RPMI7951 (cell line): ENCODE measurements at regions not wholly inside any gene's neighbourhood (a gene's known extent, or its start where the extent isn't known, plus 50 kb on each side); places are given as distances from the start of the nearest gene placed in this dataset.

Experiments used
- DNase-seq: peaks from one replicate; pipeline ENCODE4 v3.0.0-alpha.2; 2012; ENCODE audit warnings: low read depth

DNA sequence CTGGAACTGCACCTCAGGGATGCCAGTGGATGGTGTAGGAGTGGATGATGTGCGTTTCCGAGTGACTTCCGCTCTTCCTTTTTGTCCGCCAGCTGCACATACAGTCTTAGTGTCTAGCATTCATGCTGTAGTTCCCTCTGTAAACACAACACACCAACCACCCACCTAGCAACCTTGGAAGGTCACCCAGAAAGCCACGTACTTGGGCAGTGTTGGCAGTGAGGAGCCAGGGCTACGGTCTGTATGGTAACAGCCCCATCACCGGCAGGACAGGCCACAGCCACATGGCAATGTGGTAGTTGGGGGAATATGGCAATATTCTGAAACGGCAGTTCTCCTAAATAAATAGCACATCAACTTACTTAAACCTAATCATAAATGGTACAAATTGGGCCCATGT lies 613.5 kb upstream of the MGMT start:
- no peak for DNase-seq

DNA sequence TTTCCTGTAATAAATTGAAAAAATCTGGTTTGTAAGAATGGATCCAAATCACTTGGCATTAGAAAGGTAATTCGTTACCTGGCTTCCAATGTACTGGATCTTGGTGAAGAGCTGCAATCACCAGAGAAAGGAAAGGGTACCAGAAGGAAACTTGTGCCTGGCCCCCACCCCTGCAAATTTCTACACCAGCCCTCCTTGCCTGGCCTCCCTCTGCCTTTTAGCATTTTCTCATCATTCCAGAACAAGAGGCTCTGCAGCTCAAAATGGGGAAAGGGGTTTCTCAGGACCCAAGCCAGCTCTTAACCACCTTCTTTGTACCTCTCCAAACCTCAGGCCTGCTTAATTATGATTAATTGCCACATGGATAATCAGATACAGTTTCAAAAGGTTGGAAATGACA lies 612.8 kb upstream of the MGMT start:
- DNase-seq, result no peak

DNA sequence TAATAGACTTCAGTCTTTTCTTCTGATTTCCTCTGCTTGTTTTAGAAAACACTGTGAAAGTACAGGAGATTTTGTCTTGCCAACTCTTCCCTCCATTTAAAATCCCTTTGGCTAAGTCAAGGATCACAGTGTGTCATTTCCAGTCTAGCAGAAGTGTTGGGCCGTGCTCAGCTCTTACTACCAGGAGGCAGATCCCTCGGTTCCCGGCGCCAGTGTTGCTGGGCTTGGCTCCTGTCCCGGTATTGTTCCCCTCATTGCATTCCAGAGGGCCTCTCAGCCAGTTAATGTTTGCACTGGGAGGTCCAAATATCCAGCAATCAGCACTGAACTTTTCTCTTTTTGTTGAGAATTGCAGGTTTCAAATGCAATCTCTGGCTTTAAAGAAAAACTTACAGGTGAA lies 612.1 kb upstream of the MGMT start:
- DNase-seq, result no peak

DNA sequence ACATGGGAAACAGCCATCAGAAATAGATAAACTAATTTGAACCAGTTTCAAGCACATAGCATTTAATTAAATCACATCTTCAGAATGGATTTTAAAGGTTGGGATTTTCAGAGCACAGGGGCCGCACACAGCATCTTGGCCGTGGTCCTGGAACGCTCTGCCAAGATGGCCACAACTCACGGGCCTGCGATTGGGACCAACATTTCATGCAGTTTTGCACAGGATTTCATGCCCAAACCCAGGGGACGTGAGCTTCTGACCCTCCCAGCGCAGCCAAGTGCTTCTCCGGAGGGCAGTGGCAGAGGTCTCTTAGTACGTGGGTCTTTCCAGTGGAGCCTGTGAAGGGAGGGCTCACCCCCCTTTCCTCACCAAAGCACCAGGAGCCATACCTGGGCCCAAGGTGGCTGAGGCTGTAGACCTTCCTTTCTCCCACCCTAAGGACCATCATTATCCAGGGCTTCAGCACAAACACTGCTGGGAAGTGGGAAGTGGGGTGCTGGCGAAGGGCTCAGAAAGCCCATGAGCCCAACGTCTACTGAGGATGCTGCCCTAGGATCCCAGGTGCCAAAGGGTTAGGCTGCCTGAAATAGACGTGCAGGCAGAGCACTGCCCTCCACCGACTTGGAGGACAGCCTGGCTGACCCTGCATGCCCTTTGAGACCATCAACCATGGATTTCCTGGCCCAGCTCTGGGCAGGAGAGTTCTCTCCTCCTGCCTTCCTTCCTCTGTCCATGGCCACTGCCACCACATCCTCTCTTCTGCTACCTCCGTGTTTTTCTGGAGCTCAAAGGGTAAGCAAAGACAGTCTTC lies 611.2 kb upstream of the MGMT start:
- DNase-seq, result no peak

DNA sequence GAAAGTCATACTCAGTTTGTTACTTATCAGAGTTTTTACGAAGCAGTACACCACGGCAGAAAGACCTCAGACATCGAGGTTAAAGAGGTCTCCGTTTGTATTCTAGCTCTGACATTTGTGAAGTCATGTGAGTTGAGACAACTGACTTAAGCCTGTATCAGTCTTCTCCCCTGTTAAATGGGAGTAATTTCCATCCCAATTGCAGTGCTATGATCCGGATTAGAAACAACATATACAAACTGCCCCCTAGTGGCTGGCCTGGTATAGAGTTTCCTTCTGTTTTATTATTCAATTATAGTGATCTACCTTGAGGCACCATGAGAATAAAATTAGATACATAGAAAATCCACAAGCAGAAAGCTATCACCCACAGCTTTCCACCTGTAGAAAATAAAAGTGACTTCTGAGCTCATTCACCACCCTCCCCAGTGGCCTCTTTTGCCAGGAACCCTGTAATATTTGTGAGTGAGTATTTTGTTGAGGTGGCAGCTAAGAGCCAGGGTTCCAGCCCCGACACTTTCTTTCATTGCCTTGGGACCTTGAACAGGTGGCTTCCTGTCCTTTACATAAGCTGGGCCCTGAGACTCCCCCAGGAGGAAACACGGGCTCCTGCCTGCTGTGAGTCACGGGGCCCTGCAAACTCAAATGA lies 607.2 kb upstream of the MGMT start:
- peak; percentile 5 for DNase-seq

DNA sequence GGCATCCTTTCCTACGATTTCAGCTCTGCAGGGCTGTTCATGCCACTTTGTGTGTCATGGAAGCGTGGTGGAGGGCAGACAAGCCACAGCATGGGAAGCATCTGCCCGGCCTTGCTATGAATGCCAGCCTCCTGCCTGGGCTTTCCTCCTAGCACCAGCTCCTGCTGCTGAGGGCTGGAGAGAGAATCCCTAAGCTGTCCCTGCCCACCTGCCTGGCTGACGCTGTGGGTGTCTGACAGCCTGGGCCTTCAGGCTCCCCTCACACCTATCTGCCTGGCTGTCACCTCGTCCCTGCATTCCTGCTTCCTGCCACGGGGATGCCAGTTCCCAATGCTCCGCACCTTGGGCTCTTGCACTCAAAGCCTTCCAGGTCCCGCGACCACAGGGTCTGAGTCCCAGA lies 606.5 kb upstream of the MGMT start:
- no peak for DNase-seq

DNA sequence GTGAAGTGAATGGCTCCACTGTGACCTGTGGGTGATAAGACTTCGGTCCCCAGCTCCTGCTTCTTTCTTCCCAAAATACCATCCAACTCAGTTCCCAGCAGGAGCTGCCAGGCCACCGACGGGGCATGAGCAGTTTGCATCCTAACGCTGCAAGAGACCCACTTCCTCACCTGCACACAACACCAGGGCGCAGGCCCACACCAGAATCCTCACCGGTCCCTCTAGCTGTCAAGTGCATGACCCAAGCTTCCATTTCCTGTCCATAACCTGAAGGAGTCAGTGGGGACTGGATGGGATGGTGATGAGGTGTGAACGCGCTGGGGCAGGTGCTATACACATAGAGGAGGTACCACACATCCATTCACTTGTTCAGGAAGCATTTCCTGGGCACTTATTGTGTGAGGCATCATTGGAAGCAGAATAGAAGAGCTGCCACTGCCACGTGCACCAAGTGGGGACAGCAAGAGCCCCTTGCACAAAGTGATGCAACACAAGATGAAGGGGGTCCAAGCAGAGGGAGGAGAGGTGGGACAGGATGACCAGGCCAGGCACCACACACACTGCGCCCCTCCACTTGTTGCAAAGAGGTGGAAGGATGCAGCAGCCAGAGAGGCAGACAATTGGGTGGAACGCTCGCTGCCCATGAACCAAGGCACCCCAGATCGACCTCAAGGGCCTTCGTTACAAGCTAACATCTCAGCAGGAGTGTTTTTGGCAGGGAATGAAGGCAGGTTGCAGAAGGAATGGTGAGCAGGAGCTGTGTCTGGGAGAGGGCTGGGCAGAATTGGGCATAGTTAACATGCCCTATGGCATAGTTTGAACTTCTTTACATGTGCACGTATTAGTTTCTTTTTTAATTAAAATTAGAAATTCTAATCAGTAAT lies 605.8 kb upstream of the MGMT start:
- no peak for DNase-seq

DNA sequence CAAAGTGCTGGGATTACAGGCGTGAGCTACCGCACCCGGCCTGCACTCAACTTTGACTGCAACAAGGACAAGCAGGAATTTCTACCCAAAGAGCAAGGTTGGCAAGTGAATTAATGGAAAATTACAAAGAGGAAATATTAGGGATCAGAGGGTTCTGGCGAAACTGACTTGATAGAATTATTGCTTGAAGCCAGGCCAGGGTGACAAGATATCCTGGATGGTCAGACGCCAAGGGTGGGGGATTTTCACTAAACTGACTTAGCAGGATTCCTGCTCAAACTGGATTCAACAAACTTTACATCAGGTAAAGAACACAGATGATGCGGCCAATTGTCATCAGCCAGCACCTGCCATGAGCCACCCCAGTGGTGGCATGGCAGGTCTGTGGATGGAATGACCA lies 603.6 kb upstream of the MGMT start:
- DNase-seq, result no peak

DNA sequence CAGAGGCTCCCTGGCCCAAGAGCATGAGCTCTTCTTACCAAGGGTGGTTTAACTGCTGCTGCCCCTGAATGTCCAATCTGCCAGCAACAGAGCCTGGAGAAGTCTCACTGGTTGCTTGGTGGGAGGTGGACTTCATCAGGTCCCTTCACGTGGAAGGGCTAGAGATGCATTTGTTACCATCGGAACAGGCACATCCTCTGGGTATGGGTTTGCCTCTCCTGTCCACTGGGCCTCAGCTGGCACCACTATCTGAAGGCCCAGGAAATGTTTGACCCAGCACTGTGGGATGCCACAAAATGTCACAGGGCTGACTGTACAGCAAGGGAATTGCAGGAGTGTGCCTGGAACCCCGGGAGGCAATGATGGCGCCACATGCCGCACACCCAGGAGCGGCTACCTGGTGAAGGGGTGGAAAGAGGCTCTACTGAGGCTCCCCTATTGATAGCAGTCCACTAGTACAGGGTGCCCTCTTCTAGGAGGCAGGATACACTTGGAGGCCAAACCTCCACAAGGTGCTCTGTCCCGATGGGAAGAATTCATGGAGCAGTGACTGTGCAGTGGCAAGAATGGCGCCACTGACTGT lies 603.1 kb upstream of the MGMT start:
- no peak for DNase-seq

DNA sequence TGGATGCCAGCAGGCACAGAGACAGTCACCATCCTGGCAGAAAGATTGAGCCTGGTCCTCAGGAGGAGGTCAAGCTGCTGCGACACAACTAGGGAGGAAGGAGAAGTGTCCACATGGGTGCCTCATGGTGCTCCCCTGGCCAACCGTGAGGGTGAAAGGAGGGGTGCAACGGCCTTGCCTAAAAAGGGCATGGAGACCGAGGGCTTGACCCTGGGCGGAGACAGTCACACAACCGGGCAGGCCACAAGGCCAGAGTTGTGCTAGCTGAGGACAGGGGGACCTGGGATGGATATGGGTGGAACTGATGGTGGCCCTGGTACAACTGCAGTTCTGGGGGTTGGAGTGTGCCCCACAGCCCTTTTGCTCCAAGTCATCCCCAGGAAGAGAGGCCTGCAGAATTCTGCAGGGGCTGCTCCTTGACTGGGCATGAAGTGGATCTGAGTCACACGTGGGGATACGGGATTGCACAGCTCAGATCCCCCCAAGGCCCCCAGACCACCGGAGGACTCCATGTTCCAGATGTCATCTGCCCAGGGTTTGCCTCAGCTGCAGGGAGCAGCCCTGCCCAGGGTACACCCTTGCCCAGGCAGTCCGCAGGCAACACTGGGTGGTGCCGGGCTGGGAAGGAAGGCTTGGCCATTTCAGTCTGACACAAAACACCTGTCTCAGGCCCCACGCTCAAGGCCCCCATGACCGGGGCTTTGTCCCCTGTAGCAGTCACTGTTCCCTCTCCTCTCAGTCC lies 602.3 kb upstream of the MGMT start:
- no peak for DNase-seq

DNA sequence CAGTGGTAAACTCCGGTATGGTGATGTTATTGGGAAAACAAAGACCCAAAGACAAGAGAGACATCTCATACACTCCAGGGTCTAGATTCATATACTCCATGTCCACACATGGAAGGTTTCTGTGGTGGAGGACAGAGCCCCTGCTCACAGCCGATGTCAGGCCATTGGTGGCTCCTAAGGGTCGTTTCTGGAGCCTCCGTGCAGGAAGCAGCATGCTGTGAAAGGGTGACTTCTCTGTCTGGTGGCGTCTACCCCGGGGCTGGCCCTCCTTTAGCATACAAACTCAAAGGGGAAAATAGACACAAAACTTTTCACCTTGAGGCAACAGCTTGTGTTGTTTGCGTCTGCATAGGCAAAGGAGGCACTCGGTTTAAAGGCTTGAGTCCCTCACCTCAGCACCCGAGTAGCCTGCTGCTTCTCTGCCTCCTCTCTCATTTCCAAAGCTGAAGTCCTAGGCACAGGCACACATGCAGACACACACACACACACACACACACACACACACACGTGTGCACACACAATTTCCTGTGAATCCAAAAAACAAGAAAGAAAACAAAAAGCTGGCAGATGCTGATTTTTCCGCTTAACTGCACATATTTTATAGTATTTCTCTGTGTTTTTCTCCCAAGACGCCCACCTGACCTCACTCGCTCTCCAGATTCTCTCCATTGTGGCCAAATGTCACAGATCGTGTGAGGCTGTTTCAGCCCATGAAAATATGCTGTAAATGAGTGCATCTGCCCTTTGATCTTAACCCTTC lies 601.4 kb upstream of the MGMT start:
- no peak for DNase-seq

DNA sequence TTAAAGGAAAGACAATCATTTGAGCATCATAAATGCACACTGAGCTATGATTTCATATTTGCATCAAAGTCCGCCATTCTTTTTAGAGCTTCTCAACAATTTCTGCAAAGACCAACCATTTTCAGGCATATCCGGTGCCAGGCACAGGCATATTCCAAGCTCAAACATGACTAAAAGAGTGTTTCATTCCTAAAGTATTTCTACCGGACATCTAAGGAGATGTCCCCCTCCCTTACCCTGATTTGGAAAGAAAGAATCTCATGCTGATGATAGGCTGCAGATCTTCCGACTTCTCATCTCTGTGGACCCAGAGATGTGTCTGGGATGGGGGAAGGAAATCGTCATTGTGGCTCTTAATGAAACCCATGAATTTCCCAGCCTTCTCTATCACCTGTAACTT lies 600.5 kb upstream of the MGMT start:
- DNase-seq, result no peak

DNA sequence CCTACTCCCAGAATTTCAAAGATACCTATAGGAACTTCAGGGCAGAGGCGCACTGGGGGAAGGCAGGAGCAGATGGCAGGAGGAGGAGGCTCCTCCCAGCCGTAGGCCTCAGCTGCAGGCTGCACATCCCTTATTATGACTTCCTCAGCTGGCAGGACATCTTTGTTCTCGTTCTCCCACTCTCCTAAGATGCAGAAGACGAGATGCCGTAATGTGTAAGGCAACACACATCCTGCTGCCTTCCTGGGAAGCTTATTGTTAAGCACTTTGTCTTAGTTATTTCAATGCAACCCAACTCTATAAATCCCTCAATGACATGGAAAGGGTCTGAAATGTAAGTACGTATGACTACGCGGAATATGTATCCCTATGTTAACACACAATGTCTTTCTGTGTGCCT lies 599.8 kb upstream of the MGMT start:
- no peak for DNase-seq

DNA sequence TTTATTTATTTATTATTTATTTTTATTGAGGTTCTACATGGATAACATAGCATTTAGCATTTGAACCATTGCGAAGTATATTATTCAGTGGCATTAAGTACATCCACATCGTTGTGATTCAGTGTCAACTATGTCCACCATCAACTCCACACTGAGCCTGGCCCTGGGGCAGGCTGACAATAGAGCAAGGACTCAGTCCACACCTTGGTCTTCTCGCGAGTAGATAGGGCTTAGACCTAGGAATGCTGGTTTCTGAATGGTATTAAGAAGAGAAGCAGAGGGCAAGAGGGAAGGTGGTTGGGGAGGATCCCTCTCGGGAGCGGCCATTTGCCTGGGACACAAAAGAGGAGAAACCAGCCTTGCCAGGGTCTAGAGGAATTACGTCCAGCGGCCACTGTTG lies 599.2 kb upstream of the MGMT start:
- no peak for DNase-seq

DNA sequence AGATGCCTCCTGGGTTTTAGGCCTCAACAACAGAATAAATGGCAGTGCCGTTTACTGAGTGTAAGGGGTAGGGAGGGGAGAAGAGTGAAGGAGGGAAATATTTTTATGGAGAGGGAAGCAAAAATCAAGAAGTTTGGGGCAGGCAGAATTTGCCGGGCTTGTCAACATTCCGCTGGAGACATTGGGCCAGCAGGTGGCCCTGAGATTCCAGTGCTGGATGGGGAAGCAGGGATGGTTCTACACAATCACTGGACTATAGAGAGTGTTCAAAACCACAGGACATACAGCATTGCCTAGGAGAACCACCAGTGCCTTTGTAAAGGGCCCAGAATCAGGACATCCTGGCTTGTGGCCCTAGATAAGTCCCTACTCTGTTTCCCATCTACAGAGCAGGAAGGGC lies 598.6 kb upstream of the MGMT start:
- no peak for DNase-seq

DNA sequence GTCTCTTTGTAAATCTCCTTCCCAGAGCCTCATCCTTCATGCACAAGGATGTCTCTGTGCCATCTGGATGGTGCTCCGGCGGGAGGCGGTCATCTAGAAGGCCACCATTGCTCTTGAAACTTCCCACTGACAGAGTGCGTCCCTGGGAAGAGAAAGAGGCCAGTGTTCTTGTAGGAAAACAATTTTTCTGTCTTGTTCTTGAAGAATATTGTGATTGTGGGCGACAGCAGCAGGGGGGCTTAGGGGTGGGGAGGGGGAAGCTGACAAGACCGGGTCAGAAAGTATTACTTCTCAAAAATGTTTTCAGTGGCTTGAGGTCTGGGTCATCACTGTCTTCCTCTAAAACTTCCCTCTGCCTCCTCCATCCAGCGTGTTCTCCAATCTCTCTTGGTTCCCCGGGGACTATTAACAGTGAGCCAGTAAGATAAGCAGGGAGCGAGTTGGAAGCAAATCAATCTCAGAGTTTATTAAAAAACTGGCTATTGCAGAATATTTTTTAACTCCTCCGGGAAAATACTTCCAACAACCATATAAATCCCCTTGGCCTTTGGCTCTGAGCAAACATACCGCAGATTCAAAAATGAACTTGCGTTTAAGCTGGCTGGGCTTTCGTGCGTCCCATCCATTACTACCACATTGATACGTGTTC lies 597.8 kb upstream of the MGMT start:
- DNase-seq, result no peak

DNA sequence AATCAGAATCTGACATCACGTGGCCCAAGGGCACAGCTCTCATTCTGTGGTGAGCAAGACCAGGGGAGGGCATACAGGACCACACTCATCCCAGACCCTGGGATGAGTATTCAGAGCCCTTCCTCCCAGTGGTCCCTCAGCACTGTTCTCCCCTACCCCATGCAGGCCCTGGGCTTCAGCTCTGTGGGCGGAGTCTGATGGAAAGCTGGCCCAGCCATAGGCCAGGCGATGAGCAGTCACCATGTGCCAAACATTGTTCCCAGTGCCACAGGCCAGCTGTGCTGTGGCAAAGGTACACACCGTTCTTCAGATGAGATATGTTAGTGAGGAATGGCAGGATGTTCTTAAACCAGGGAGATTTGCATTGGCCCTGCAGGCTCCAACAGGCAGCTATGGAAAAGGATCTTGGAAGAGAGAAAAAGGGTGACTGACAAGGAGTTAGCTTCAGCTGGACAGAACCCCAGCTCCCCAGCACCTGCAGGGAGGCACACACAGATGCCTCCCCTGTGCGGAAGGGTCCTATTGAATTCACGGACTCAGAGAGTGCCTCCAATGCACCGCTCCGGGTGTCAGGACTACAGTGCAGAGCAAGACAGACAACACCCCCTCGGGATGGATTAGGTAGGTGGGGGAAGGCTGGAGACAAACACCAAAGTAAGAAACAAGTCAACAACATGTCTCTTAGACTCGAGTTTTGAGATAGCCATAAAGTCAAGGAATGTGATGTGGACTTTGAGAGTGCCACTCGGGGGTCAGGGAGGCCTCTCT lies 596.0 kb upstream of the MGMT start:
- DNase-seq, result no peak

DNA sequence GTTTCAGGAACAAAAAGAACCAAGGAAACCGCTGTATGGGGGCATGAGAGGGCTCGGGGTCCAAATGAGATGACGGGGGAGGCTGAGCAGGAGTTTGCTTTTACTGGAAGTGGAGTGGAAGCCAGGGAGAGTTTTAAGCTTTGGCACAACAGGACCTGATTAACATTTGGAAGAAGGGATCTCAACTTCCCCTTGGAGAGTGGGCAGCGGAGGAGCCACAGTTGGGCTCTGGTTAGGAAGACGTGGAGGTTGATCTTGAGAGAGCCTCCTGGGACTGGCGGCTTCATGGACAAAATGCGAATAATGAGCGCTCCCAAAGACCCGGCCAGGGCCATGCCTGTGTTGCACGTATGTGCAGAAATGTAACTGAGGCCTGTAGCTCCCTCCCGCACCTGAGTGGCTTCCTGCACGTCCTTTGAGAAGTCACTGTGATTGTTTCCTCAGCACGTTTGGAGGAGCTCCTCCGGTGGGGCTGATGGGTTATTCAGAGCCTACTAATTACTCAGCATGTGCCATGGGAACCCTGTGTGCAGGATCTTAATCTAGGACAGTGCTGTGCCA lies 595.3 kb upstream of the MGMT start:
- DNase-seq, result no peak

DNA sequence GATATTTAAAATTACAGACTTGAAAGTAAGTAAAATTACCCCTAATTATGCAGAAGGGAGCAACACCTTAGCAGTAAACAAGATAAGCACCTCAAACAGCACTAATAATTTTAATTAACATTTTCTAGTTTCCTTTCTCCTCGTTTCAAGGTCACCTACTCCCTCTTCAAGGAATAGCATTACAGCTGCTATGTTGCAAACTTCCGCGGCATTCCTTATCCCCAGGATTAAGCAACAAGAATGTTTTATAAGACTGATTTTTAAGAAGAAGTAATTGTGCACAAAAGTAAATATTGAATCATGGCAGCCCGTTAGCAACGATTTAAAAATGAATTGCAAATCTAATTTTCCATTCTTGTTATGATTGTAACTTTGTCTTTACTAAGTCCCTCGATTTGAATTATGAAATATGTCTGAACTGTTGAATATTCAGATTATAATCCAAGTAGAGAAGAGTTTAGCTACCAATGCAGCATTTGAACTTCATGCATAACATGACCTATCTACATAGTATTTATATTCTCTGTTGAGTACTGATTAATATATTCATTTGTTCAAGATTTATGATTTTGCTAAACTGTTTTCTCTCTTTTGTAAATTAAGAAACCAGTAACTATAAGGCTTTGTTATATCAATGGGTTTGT lies 593.5 kb upstream of the MGMT start:
- DNase-seq, result no peak
